Small intestine (tissue), 7 donors: ENCODE measurements at regions not wholly inside any gene's neighbourhood (a gene's known extent, or its start where the extent isn't known, plus 50 kb on each side); places are given as distances from the start of the nearest gene placed in this dataset.
"Not testable (repeated sequence)": the region's sequence is repeated elsewhere in the genome, so short reads cannot be mapped to it uniquely, and the experiment has no call there.

ENCODE experiments used
- DNase-seq, 2 donors: peaks; one replicate each; pipeline versions ENCODE4 v3.0.0 to v3.0.0-alpha.2; 2013
- FAIRE-seq: peaks from 2 replicates; lab custom pipeline; 2012; peaks lifted over from hg19 to GRCh38; lab: Jason Lieb, UNC
- H3K27ac ChIP-seq, 3 donors: one replicate each; pipeline ENCODE4 v1.5.1; 2013; ENCODE audit warnings: low read length in 2 of 3, mild to moderate bottlenecking in 2 of 3, control low read depth in 1 of 3, inconsistent platforms in 1 of 3, low read depth in 1 of 3, moderate library complexity in 1 of 3
- H3K27me3 ChIP-seq, 3 donors: one replicate each; pipeline ENCODE4 v1.6.1; 2013; ENCODE audit warnings: low read length in 3 of 3, inconsistent platforms in 1 of 3; ENCODE audit not compliant: control insufficient read depth in 3 of 3, insufficient read depth in 3 of 3
- H3K36me3 ChIP-seq, 3 donors: one replicate each; pipeline ENCODE4 v1.6.1; 2013; ENCODE audit warnings: low read length in 3 of 3, inconsistent platforms in 1 of 3, low read depth in 1 of 3, mild to moderate bottlenecking in 1 of 3, moderate library complexity in 1 of 3; ENCODE audit not compliant: control insufficient read depth in 3 of 3, insufficient read depth in 2 of 3
- H3K4me1 ChIP-seq, 3 donors: one replicate each; pipeline ENCODE4 v1.6.1; 2013; ENCODE audit warnings: low read length in 2 of 3, inconsistent platforms in 1 of 3, low read depth in 1 of 3, mild to moderate bottlenecking in 1 of 3, moderate library complexity in 1 of 3; ENCODE audit not compliant: control insufficient read depth in 3 of 3, insufficient read depth in 2 of 3
- H3K4me3 ChIP-seq, 3 donors: one replicate each; pipeline ENCODE4 v1.5.1; 2013; ENCODE audit warnings: low read length in 3 of 3, control low read depth in 1 of 3, inconsistent platforms in 1 of 3, low read depth in 1 of 3, mild to moderate bottlenecking in 1 of 3, moderate library complexity in 1 of 3
- H3K9me3 ChIP-seq, 2 donors: one replicate each; pipeline ENCODE4 v1.6.1; 2013; ENCODE audit warnings: low read depth in 1 of 2, low read length in 1 of 2; ENCODE audit not compliant: control insufficient read depth in 2 of 2, insufficient read depth in 1 of 2
- WGBS, 3 donors: extraction: QIAGEN DNeasy Blood & Tissue Kit; methylation state at CpG; one replicate each; pipeline ENCODE4 v1.1.7; 2013; 5-methylcytosine and 5-hydroxymethylcytosine counted together
- donor health status: healthy with polysubstance abuse.
- donor health status: control.
- donor health status: control.
- donor health status: Bipolar disorder and iron deficiency.
- donor health status: healthy.

GRCh38 chr6:11374036-11375010 lies 141.9 kb upstream of the NEDD9 start:
- FAIRE-seq (no peak), DNase-seq (no peak)
- Histone ChIP-seq H3K9me3 (no peaks in the 10 kb centered on the region), H3K4me3 (no peak overlapping the region), H3K4me1 (peaks cover 0 to 2% (median 0%) of the 10 kb centered on the region in 3 donors), H3K27me3 (no peaks in the 10 kb centered on the region), H3K27ac (no peak overlapping the region), H3K36me3 (no peaks in the 10 kb centered on the region)
- 54 to 68% (median 57%) methylated on average over 4 of the region's 4 CpGs for WGBS, 3 donors

DNA sequence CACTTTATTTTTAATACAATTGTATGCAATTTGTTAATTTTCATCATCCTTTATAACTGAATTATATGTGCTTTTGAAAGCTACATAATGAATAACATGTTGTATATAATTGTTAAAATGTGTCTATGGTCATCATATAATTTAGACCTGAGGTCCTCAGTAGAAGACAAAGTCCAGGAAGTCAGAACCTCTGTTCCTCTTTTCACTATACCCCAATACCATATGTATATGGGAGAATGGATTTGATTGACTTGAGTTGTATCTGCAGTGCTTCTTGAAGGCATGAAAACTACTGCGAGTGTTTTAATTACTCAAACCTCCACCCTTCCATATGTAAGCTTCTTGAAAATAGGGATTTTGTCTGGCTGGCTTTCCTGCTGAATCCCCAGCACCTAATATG lies 140.7 kb upstream of the NEDD9 start:
- no peaks in the 10 kb centered on the region for H3K27me3 ChIP-seq
- H3K9me3 ChIP-seq, result no peaks in the 10 kb centered on the region
- H3K4me1 ChIP-seq, result peaks cover 0 to 2% (median 0%) of the 10 kb centered on the region in 3 donors
- DNase-seq, result no peak
- H3K27ac ChIP-seq, result no peak overlapping the region
- no peak for FAIRE-seq
- H3K4me3 ChIP-seq, result no peak overlapping the region
- WGBS, 3 donors, result 90 to 98% (median 94%) methylated on average over 1 of the region's 1 CpG
- no peaks in the 10 kb centered on the region for H3K36me3 ChIP-seq

DNA sequence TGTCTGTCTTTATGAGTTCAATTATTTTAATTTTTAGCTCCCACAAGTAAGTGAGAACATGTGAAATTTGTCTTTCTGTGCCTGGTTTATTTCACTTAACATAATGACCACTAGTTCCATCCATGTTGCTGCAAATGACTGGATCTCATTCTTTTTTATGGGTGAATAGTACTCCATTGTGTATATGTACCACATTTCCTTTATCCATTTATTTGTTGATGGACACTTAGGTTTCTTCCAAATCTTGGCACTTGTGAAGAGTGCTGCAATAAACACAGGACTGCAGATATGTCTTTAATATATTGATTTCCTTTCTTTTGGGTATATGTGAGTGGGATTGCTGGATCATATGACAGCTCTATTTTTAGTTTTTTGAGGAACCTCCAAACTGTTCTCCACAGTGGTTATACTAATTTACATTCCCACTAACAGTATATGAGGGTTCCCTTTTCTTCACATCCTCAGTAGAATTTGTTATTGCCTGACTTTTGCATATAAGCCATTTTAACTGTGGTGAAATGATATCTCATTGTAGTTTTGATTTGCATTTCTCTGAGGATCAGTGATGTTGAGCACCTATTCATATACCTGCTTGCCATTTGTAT lies 139.8 kb upstream of the NEDD9 start:
- DNase-seq, H3K4me1 ChIP-seq, H3K9me3 ChIP-seq, H3K36me3 ChIP-seq, FAIRE-seq, H3K27me3 ChIP-seq, H3K27ac ChIP-seq, H3K4me3 ChIP-seq: not testable (repeated sequence)

DNA sequence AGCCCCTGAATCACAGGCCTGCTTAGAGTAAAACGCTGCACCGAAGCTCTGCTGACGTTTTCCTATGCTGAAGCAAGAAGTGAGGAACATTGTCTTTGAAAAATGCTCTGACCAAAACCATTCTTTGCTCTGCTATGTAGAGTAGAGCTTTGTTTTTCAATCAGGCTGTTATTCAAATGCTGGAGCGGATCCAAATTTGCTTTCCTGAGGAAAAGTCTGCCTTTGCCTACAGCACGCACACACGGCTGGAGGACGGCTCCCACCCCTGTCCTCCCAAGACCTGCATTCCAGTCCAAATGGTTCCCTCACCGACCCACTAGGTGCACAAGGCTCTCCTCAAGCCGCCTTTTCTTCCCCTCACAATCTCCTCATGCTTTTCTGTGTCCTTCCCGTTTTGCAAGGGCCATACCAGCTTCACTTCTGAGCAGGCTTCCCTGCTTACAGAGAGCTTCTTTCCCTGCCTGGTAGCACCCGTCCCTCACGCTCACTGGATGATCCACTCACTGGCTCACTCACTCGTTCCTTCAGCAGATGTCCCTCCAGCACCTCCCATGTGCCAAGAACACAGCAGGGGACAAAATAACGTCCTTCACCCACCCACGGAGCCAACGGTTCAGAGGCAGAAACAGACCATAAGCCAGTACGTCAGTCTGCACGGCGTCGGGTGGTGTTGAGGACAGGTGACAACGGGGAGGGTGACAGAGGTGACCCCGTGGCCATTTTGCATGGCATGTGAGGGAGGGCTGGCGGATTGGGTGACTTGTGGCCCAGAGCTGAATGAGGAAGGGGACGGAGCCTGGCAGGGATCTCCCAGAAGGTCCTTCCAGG lies 137.9 kb upstream of the NEDD9 start:
- FAIRE-seq (no peak), DNase-seq (no peak)
- Histone ChIP-seq H3K4me3 (no peak overlapping the region), H3K36me3 (no peaks in the 10 kb centered on the region), H3K9me3 (no peaks in the 10 kb centered on the region), H3K27me3 (no peaks in the 10 kb centered on the region), H3K27ac (peak overlapping the region in 2 of 3 donors; percentile 8 to 44), H3K4me1 (peaks cover 2 to 15% (median 2%) of the 10 kb centered on the region in 3 donors)
- 83 to 94% (median 91%) methylated on average over 24 of the region's 24 CpGs for WGBS, 3 donors

DNA sequence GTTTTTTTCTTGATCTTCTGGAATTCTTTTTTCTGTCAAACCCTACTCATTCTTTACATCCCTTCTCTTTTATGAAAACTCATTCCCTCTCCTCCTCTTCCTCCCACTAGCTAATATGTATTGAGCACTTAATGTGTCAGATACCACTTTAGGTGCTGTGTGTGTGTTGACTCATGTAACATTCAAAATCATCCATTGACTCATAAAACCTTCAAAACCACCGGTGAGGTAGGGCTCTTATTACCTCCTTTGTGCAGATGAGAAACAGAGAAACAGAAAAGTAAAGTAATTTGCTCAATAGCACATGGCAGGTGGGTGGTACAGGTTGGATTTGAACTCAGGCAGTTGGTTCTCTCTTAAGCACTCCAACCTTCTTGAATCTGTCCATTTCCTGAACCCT lies 136.3 kb upstream of the NEDD9 start:
- 55 to 61% (median 57%) methylated on average over 1 of the region's 1 CpG for WGBS, 3 donors
- no peak for FAIRE-seq
- H3K4me3 ChIP-seq, result no peak overlapping the region

DNA sequence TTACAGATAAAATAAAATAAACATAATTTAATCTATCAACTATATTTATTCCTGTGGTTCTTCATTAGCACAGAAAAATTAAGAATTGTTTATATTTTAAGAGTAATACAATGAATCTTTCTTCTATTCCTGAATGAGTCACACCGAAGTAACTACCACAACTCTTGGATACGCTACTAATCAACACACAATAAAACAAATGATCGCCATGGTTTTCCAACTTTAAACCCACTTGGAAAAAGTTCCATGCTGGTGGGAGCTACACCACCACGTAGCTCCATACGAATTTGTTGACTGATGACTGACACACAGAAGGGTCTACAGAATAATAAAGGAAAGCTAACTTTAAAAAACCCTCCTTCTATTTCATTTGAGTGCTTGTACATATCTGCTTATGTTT lies 135.8 kb upstream of the NEDD9 start:
- DNase-seq (no peak), FAIRE-seq (no peak)
- Histone ChIP-seq H3K27me3 (no peaks in the 10 kb centered on the region), H3K27ac (no peak overlapping the region), H3K9me3 (no peaks in the 10 kb centered on the region), H3K4me3 (no peak overlapping the region), H3K4me1 (peaks cover 2 to 15% (median 3%) of the 10 kb centered on the region in 3 donors), H3K36me3 (no peaks in the 10 kb centered on the region)
- WGBS, 3 donors, result 89 to 95% (median 94%) methylated on average over 5 of the region's 5 CpGs

More for the DNA sequence above, 136.3 kb upstream of the NEDD9 start:
- DNase-seq, result no peak
- Histone ChIP-seq H3K9me3 (no peaks in the 10 kb centered on the region), H3K27ac (no peak overlapping the region), H3K4me1 (peaks cover 2 to 15% (median 3%) of the 10 kb centered on the region in 3 donors), H3K36me3 (no peaks in the 10 kb centered on the region), H3K27me3 (no peaks in the 10 kb centered on the region)

DNA sequence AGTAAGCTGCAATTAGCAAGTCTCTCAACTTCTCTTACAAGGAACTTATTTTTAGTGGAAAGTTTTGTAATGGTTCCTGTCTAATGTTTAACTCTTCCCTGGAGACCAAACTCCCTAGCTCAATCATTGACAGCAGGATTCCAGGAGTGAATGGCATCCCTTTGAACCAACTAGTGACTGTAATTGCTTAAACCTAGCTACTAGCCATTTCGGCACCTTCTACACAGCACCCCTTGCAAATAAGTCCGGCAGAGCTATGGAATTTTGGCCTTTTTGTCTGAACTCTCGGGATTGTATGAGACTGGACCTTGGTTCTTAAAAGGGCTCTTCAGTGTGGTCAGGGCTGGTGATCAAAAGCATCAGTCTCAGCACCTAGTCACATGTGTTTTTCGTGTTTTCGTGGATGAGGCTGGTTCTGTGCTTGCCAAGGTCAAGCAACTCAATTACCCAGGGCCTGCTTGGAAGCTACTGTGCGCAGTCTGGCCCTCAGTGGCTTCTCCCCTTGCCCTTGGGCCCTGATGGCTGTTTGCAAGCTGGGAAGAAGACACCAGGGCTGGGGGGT lies 135.3 kb upstream of the NEDD9 start:
- Histone ChIP-seq H3K36me3 (no peaks in the 10 kb centered on the region), H3K27ac (peak overlapping the region in 1 of 3 donors; percentile 32), H3K9me3 (no peaks in the 10 kb centered on the region), H3K27me3 (no peaks in the 10 kb centered on the region), H3K4me1 (peaks cover 2 to 15% (median 3%) of the 10 kb centered on the region in 3 donors), H3K4me3 (no peak overlapping the region)
- no peak for FAIRE-seq
- WGBS, 3 donors, result 54 to 63% (median 60%) methylated on average over 6 of the region's 6 CpGs
- peak in 1 of 2 donors; percentile 80 for DNase-seq
